Kidney (tissue), 13 donors: ENCODE measurements at regions not wholly inside any gene's neighbourhood (a gene's known extent, or its start where the extent isn't known, plus 50 kb on each side); places are given as distances from the start of the nearest gene placed in this dataset.

Experiments
- DNase-seq, 5 donors: peaks; one replicate each; pipeline ENCODE4 v3.0.0-alpha.2; 2013 to 2020
- FAIRE-seq: peaks from 2 replicates; lab custom pipeline; 2012; peaks lifted over from hg19 to GRCh38; lab: Jason Lieb, UNC
- H3K27ac ChIP-seq, 2 donors: one replicate each; pipeline ENCODE4 v1.7.0; 2013; ENCODE audit warnings: low read depth in 2 of 2, low read length in 2 of 2, inconsistent platforms in 1 of 2
- H3K27me3 ChIP-seq: one replicate; pipeline ENCODE4 v1.7.1; 2013; ENCODE audit warnings: low read length, inconsistent platforms; ENCODE audit not compliant: control insufficient read depth, insufficient read depth
- H3K36me3 ChIP-seq, 3 donors: one replicate each; pipeline versions ENCODE4 v1.7.0 to v1.7.1; 2013; ENCODE audit warnings: low read length in 3 of 3, control low read depth in 1 of 3, inconsistent platforms in 1 of 3; ENCODE audit not compliant: insufficient read depth in 3 of 3, control insufficient read depth in 2 of 3
- H3K4me1 ChIP-seq, 3 donors: one replicate each; pipeline versions ENCODE4 v1.7.0 to v1.7.1; 2013; ENCODE audit warnings: low read length in 3 of 3, inconsistent platforms in 1 of 3, low read depth in 1 of 3; ENCODE audit not compliant: control insufficient read depth in 2 of 3, insufficient read depth in 2 of 3
- H3K4me3 ChIP-seq, 3 donors: one replicate each; pipeline versions ENCODE4 v1.7.0 to v1.8.1; 2013; ENCODE audit warnings: low read length in 3 of 3, control low read depth in 1 of 3, inconsistent platforms in 1 of 3
- H3K9ac ChIP-seq, 3 donors: one replicate each; pipeline versions ENCODE4 v1.7.0 to v1.7.1; 2013; ENCODE audit warnings: low read length in 3 of 3, control low read depth in 1 of 3, inconsistent platforms in 1 of 3
- H3K9me3 ChIP-seq, 3 donors: one replicate each; pipeline versions ENCODE4 v1.7.0 to v1.7.1; 2013; ENCODE audit warnings: low read length in 3 of 3, control low read depth in 1 of 3, inconsistent platforms in 1 of 3; ENCODE audit not compliant: control insufficient read depth in 2 of 3, insufficient read depth in 1 of 3
- intact Hi-C: fragments of 100-400 bp; cut with DNase I; formaldehyde crosslinking; loops from one replicate; pipeline ENCODE4 v1.11.1; 2022
- TF ChIP-seq, protein P1 (sequence below): IDR thresholded peaks from 3 replicates; pipeline ENCODE4 v1.5.1; 2012; ENCODE audit warnings: mild to moderate bottlenecking, moderate library complexity, borderline replicate concordance; ENCODE audit not compliant: insufficient read depth; ENCODE audit errors: extremely low read depth
- donor health status: control.
- donor health status: control.
- donor health status: control.
- donor health status: control.
- donor health status: control.
- donor health status: DM: yes; HTN: yes; CAD: no.
- donor health status: Normal renal cell carcinoma (clear cell type).

DNA sequence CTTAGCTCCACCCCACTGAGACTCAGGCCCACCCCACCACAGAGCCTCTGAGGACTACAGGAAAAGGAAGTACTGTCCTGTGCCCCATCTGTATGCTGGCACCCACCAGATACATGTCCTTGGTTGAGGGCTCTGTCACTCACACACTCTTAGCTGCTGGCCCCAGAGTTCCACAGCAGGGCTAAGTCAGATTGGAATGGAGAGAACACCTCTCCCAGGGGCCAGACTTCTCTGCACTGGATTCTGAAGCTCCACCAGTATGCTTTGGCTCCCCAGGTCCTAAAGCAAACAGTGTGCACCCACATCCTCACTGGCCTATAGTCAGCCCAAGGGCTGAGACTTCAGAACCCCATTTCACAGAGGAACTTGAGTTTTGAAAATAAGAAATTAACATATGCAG lies 103.2 kb upstream of the PPP2R2D start:
- peak in 2 of 5 donors; percentile 3 to 18 for DNase-seq
- TF ChIP-seq, protein P1, sequence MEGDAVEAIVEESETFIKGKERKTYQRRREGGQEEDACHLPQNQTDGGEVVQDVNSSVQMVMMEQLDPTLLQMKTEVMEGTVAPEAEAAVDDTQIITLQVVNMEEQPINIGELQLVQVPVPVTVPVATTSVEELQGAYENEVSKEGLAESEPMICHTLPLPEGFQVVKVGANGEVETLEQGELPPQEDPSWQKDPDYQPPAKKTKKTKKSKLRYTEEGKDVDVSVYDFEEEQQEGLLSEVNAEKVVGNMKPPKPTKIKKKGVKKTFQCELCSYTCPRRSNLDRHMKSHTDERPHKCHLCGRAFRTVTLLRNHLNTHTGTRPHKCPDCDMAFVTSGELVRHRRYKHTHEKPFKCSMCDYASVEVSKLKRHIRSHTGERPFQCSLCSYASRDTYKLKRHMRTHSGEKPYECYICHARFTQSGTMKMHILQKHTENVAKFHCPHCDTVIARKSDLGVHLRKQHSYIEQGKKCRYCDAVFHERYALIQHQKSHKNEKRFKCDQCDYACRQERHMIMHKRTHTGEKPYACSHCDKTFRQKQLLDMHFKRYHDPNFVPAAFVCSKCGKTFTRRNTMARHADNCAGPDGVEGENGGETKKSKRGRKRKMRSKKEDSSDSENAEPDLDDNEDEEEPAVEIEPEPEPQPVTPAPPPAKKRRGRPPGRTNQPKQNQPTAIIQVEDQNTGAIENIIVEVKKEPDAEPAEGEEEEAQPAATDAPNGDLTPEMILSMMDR, result no peak
- H3K27ac ChIP-seq, result no peak overlapping the region
- intact Hi-C loops, result no loop called here
- H3K36me3 ChIP-seq, result no peaks in the 10 kb centered on the region
- H3K4me3 ChIP-seq, result no peak overlapping the region
- no peaks in the 10 kb centered on the region for H3K27me3 ChIP-seq
- H3K9me3 ChIP-seq, result peaks cover 0 to 16% (median 3%) of the 10 kb centered on the region in 3 donors
- no peak for FAIRE-seq
- H3K4me1 ChIP-seq, result no peaks in the 10 kb centered on the region
- H3K9ac ChIP-seq, result no peak overlapping the region

DNA sequence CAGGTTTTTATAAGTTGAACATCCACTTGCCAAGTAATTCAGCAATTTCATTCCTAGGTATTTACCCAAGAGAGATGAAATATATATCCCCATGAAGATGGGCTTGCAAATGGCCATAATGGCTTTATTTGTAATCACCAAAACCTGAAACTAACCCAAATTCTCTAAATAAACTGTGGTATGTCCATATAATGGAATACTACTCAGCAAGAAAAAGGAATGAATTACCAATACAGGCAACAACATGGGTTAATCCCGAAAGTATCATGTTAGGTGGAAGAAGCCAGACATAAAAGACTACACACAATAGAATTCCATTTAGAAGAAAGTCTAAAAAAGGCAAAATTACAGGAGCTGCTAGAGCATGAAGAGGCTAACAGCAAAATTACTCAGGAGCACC lies 101.4 kb upstream of the PPP2R2D start:
- Histone ChIP-seq H3K27me3 (no peaks in the 10 kb centered on the region), H3K9ac (no peak overlapping the region), H3K4me3 (no peak overlapping the region), H3K36me3 (no peaks in the 10 kb centered on the region), H3K27ac (no peak overlapping the region), H3K4me1 (no peaks in the 10 kb centered on the region), H3K9me3 (peaks cover 0 to 16% (median 3%) of the 10 kb centered on the region in 3 donors)
- DNase-seq, result no peak
- no peak for FAIRE-seq
- intact Hi-C loops, result no loop called here
- TF ChIP-seq, protein P1, result no peak

- Histone ChIP-seq H3K27ac (no peak overlapping the region), H3K4me1 (no peaks in the 10 kb centered on the region), H3K9ac (no peak overlapping the region), H3K9me3 (peaks cover 0 to 16% (median 0%) of the 10 kb centered on the region in 3 donors), H3K27me3 (no peaks in the 10 kb centered on the region), H3K36me3 (no peaks in the 10 kb centered on the region), H3K4me3 (no peak overlapping the region)
- TF ChIP-seq, protein P1, result no peak
- intact Hi-C loops, result no loop called here
- DNase-seq (peak in 2 of 5 donors; percentile 7 to 15), FAIRE-seq (no peak)
Observed at GRCh38 chr10:131802156-131802915, 98.5 kb upstream of the PPP2R2D start.

- TF ChIP-seq, protein P1, result no peak
- H3K4me3 ChIP-seq, result no peak overlapping the region
- H3K9me3 ChIP-seq, result peaks cover 0 to 11% (median 0%) of the 10 kb centered on the region in 3 donors
- no peaks in the 10 kb centered on the region for H3K27me3 ChIP-seq
- no peaks in the 10 kb centered on the region for H3K36me3 ChIP-seq
- intact Hi-C loops, result no loop called here
- no peaks in the 10 kb centered on the region for H3K4me1 ChIP-seq
- FAIRE-seq (no peak), DNase-seq (peak in 2 of 5 donors; percentile 30 to 35)
- H3K27ac ChIP-seq, result no peak overlapping the region
- no peak overlapping the region for H3K9ac ChIP-seq
Observed at GRCh38 chr10:131802996-131803395, 97.8 kb upstream of the PPP2R2D start.
